Activated T-cell treated with anti-CD3 and anti-CD28 coated beads, Interleukin-2, amount 50 U/mL, for 72 hours (primary cell): ENCODE measurements at regions not wholly inside any gene's neighbourhood (a gene's known extent, or its start where the extent isn't known, plus 50 kb on each side); places are given as distances from the start of the nearest gene placed in this dataset.

ENCODE experiments used
- ATAC-seq, 2 donors: fragments of 150-1000 bp; cut with Tn5 transposase; replicated peaks in 1 of 2; 2 replicates each; pipeline ENCODE4 v1.10.0; 2021; ENCODE audit warnings: moderate library complexity in 2 of 2, mild to moderate bottlenecking in 1 of 2
- DNase-seq, 2 donors: peaks; one replicate each; pipeline ENCODE4 v3.0.0; 2021 to 2022; ENCODE audit warnings: mixed read lengths in 1 of 2
- H3K27ac Mint-ChIP-seq: one replicate; pipeline ENCODE4 v1.8.0; 2022; ENCODE audit warnings: mild to moderate bottlenecking, moderate library complexity, mixed read lengths
- H3K27me3 Mint-ChIP-seq: one replicate; pipeline ENCODE4 v1.8.0; 2022; ENCODE audit warnings: low read depth, mixed read lengths
- H3K36me3 Mint-ChIP-seq, 2 donors: one replicate each; pipeline ENCODE4 v1.8.0; 2022; ENCODE audit warnings: mixed read lengths in 2 of 2, mild to moderate bottlenecking in 1 of 2; ENCODE audit not compliant: insufficient read depth in 2 of 2
- H3K4me1 Mint-ChIP-seq: one replicate; pipeline ENCODE4 v1.8.0; 2022; ENCODE audit warnings: low read depth, mixed read lengths
- H3K4me3 Mint-ChIP-seq, 2 donors: one replicate each; pipeline ENCODE4 v1.8.0; 2022; ENCODE audit warnings: mild to moderate bottlenecking in 2 of 2, mixed read lengths in 2 of 2, moderate library complexity in 2 of 2
- H3K9me3 Mint-ChIP-seq, 2 donors: one replicate each; pipeline ENCODE4 v1.8.0; 2022; ENCODE audit warnings: mixed read lengths in 2 of 2

GRCh38 chrX:9183481-9183880, 149.6 kb upstream of the FAM9B start:
- Mint-ChIP-seq H3K4me1 (no peaks in the 10 kb centered on the region), H3K27ac (no peak overlapping the region), H3K4me3 (no peak overlapping the region), H3K36me3 (no peaks in the 10 kb centered on the region), H3K27me3 (peaks cover 27% of the 10 kb centered on the region), H3K9me3 (no peaks in the 10 kb centered on the region)
- DNase-seq: no peak
- ATAC-seq: no peak

GRCh38 chrX:9184211-9184610, 150.3 kb upstream of the FAM9B start:
- no peak overlapping the region for H3K27ac Mint-ChIP-seq
- peaks cover 31% of the 10 kb centered on the region for H3K27me3 Mint-ChIP-seq
- no peak for DNase-seq
- ATAC-seq: no peak
- H3K4me1 Mint-ChIP-seq: peaks cover under 1% of the 10 kb centered on the region
- H3K9me3 Mint-ChIP-seq: no peaks in the 10 kb centered on the region
- no peak overlapping the region for H3K4me3 Mint-ChIP-seq
- no peaks in the 10 kb centered on the region for H3K36me3 Mint-ChIP-seq

GRCh38 chrX:9188117-9188516, 154.2 kb upstream of the FAM9B start:
- ATAC-seq: no peak
- Mint-ChIP-seq H3K27me3 (peaks cover 37% of the 10 kb centered on the region), H3K4me3 (no peak overlapping the region), H3K36me3 (no peaks in the 10 kb centered on the region), H3K27ac (no peak overlapping the region), H3K9me3 (no peaks in the 10 kb centered on the region), H3K4me1 (peaks cover 6% of the 10 kb centered on the region)
- DNase-seq: no peak

- Mint-ChIP-seq H3K27ac (no peak overlapping the region), H3K4me3 (no peak overlapping the region), H3K36me3 (no peaks in the 10 kb centered on the region), H3K9me3 (no peaks in the 10 kb centered on the region), H3K27me3 (peaks cover 38% of the 10 kb centered on the region), H3K4me1 (peaks cover 6% of the 10 kb centered on the region)
- DNase-seq (no peak), ATAC-seq (no peak)
Measured at GRCh38 chrX:9189286-9189685, 155.4 kb upstream of the FAM9B start.

GRCh38 chrX:9191392-9191791, 157.5 kb upstream of the FAM9B start:
- no peak for ATAC-seq
- Mint-ChIP-seq H3K9me3 (no peaks in the 10 kb centered on the region), H3K4me3 (no peak overlapping the region)

GRCh38 chrX:9195199-9195880, 161.4 kb upstream of the FAM9B start:
- Mint-ChIP-seq H3K4me1 (peaks cover 4% of the 10 kb centered on the region), H3K9me3 (no peaks in the 10 kb centered on the region), H3K27ac (no peak overlapping the region), H3K27me3 (peaks cover 6% of the 10 kb centered on the region), H3K4me3 (no peak overlapping the region), H3K36me3 (no peaks in the 10 kb centered on the region)
- DNase-seq: peak in 1 of 2 donors; percentile 1
- peak in 1 of 2 donors; percentile 41 for ATAC-seq

More at GRCh38 chrX:9191392-9191791, 157.5 kb upstream of the FAM9B start:
- DNase-seq: no peak
- Mint-ChIP-seq H3K27ac (no peak overlapping the region), H3K27me3 (peaks cover 30% of the 10 kb centered on the region), H3K4me1 (peaks cover 10% of the 10 kb centered on the region), H3K36me3 (no peaks in the 10 kb centered on the region)

- Mint-ChIP-seq H3K27ac (no peak overlapping the region), H3K36me3 (no peaks in the 10 kb centered on the region), H3K9me3 (no peaks in the 10 kb centered on the region), H3K4me1 (peaks cover 4% of the 10 kb centered on the region), H3K4me3 (no peak overlapping the region), H3K27me3 (peaks cover 6% of the 10 kb centered on the region)
- DNase-seq (no peak), ATAC-seq (no peak)
Measured at GRCh38 chrX:9196961-9197640, 163.2 kb upstream of the FAM9B start.

- Mint-ChIP-seq H3K36me3 (no peaks in the 10 kb centered on the region), H3K27me3 (peaks cover 22% of the 10 kb centered on the region), H3K27ac (no peak overlapping the region), H3K4me3 (no peak overlapping the region), H3K4me1 (peaks cover 10% of the 10 kb centered on the region), H3K9me3 (no peaks in the 10 kb centered on the region)
- ATAC-seq (peak in 1 of 2 donors; percentile 11), DNase-seq (no peak)
Measured at GRCh38 chrX:9204560-9204959, 170.6 kb upstream of the FAM9B start.

- H3K27ac Mint-ChIP-seq: no peak overlapping the region
- peaks cover 10% of the 10 kb centered on the region for H3K4me1 Mint-ChIP-seq
- no peaks in the 10 kb centered on the region for H3K36me3 Mint-ChIP-seq
- no peaks in the 10 kb centered on the region for H3K9me3 Mint-ChIP-seq
- ATAC-seq (no peak), DNase-seq (no peak)
- peaks cover 27% of the 10 kb centered on the region for H3K27me3 Mint-ChIP-seq
- no peak overlapping the region for H3K4me3 Mint-ChIP-seq
Measured at GRCh38 chrX:9205599-9206223, 171.8 kb upstream of the FAM9B start.

GRCh38 chrX:9207142-9207541, 173.2 kb upstream of the FAM9B start:
- peaks cover 29% of the 10 kb centered on the region for H3K27me3 Mint-ChIP-seq

GRCh38 chrX:9211269-9211668, 177.3 kb upstream of the FAM9B start:
- Mint-ChIP-seq H3K9me3 (peaks cover 0 to 2% of the 10 kb centered on the region in 2 donors), H3K4me3 (no peak overlapping the region), H3K27ac (no peak overlapping the region), H3K4me1 (peaks cover 10% of the 10 kb centered on the region), H3K36me3 (no peaks in the 10 kb centered on the region), H3K27me3 (peaks cover 19% of the 10 kb centered on the region)
- no peak for ATAC-seq
- DNase-seq: no peak

More at GRCh38 chrX:9207142-9207541, 173.2 kb upstream of the FAM9B start:
- no peak for ATAC-seq
- Mint-ChIP-seq H3K9me3 (no peaks in the 10 kb centered on the region), H3K4me3 (peak overlapping the region in 1 of 2 donors; percentile 22), H3K4me1 (peaks cover 10% of the 10 kb centered on the region), H3K36me3 (no peaks in the 10 kb centered on the region), H3K27ac (no peak overlapping the region)
- DNase-seq: no peak

GRCh38 chrX:9221781-9222180, 187.9 kb upstream of the FAM9B start:
- no peak for DNase-seq
- peaks cover 2 to 3% of the 10 kb centered on the region in 2 donors for H3K36me3 Mint-ChIP-seq
- H3K27ac Mint-ChIP-seq: no peak overlapping the region
- peaks cover 6% of the 10 kb centered on the region for H3K27me3 Mint-ChIP-seq
- no peak for ATAC-seq
- H3K4me3 Mint-ChIP-seq: no peak overlapping the region
- H3K4me1 Mint-ChIP-seq: peaks cover 6% of the 10 kb centered on the region
- H3K9me3 Mint-ChIP-seq: peaks cover 2 to 7% of the 10 kb centered on the region in 2 donors

- DNase-seq (no peak), ATAC-seq (no peak)
- H3K9me3 Mint-ChIP-seq: peaks cover 2 to 7% of the 10 kb centered on the region in 2 donors
- H3K27ac Mint-ChIP-seq: no peak overlapping the region
- no peak overlapping the region for H3K4me3 Mint-ChIP-seq
- peaks cover 6% of the 10 kb centered on the region for H3K27me3 Mint-ChIP-seq
- peaks cover 2 to 3% of the 10 kb centered on the region in 2 donors for H3K36me3 Mint-ChIP-seq
- peaks cover 6% of the 10 kb centered on the region for H3K4me1 Mint-ChIP-seq
Measured at GRCh38 chrX:9222299-9222698, 188.4 kb upstream of the FAM9B start.
